ENCODE measurements at regions not wholly inside any gene's neighbourhood (a gene's known extent, or its start where the extent isn't known, plus 50 kb on each side); places are given as distances from the start of the nearest gene placed in this dataset.

DNA sequence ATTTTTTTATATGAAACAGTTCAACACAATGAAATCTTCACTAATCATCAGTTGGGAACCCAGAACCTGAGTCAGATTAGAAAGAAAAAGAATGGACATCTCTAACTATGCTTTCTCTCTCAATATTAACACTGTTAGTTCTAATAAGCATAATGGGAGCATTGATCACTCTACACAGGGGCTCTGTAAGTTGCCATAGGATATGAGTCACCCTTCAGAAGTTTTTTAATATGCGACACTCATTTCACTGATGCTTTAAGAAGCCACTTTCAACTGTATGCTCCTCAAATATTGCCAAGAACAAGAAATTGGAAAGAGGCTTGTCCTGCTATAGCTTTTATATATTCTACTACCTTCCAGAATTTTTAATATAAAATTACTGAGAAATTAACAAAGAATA, 187.0 kb downstream of the AASDH start:
- no peak for DNase-seq

DNA sequence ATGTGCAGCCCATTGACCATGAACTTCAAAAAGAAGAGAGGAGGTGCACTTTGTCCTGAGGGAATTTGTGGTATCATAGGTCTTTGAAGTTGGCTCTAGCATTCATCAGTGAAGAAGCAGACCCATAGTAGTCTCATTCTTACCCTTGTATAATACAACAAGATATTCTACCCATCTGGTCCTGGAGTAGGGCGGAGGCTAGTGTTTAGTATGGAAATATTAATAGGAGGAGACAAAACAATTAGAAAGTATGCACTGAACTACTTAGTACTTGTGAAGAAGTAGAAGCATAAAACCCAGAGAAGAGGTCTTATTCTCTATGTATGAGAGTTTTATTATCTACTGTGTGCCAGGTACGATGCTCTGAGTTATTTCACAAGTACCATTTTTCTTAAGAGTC, 189.0 kb downstream of the AASDH start:
- no peak for DNase-seq

DNA sequence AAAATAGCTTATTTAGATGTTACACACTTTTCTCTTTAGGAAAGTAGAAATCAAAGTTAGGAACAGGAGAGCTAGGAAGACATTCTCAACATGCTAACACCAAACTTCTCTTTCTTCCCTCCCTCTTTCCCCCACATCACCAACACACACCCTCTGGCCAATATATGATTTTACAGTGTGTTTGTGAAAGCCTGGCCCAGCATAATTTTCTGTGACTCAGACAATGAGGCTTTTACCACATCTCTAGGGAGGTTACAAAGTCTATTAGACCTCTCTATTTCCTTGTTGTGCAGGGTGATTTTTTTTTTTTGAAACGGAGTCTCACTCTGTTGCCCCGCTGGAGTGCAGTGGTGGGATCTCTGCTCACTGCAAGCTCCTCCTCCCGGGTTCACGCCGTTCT, 189.9 kb downstream of the AASDH start:
- DNase-seq = no peak

DNA sequence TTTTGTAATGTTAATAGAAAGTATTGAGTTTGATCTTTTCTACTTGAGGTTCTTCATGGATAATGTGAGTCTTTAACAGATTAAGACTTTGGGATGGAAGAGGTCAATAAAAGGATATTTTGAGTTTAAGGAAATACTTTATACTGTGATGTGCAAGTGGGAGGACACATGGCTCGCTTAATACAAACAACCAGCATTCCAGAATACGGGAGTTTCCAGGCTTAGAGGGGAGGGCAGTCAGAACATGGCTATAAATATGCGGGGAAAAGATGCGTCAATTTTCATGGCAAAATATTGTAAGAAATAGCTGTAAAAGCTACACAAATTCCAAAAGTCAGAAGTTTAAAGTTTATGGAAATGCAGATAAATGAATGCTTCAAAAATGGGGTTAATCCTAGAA, 192.3 kb downstream of the AASDH start:
- DNase-seq = no peak

DNA sequence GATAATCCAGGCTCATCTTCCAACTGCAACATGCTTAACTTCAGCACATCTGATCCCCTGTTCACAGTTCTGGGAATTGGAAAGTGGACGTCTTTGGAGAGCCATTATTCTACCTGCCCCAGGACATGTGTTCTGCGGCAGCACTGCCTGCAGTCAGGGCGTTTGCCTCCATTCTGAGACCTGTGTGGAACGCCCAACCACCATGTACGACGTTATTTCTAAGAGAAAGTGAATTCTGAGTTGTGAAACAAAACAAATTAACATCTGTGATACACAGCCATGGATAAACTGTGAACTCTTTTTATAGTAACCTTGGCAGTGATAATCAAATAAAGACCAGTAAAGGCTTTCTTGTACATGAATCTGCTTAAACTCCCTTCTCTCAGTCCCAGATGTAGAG, 195.8 kb downstream of the AASDH start:
- DNase-seq = no peak

DNA sequence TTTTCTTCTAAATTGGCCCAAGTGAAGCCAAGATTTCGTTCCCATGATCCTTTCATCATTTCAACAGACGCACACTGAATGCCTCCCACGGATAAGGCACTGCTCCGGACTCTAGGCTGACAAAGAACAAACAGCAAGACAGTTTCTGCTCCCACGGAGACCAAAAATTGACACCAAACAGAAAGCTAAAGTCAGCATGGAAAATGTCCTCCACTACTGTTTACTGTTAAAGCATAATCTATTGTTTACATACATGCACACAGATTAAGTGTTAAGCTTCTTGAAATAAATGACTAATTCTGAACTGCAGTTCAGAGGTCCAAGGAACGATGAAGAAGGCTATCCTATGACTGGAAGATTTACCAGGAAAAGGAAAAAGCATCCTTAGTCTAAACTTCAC, 199.6 kb downstream of the AASDH start:
- no peak for DNase-seq

DNA sequence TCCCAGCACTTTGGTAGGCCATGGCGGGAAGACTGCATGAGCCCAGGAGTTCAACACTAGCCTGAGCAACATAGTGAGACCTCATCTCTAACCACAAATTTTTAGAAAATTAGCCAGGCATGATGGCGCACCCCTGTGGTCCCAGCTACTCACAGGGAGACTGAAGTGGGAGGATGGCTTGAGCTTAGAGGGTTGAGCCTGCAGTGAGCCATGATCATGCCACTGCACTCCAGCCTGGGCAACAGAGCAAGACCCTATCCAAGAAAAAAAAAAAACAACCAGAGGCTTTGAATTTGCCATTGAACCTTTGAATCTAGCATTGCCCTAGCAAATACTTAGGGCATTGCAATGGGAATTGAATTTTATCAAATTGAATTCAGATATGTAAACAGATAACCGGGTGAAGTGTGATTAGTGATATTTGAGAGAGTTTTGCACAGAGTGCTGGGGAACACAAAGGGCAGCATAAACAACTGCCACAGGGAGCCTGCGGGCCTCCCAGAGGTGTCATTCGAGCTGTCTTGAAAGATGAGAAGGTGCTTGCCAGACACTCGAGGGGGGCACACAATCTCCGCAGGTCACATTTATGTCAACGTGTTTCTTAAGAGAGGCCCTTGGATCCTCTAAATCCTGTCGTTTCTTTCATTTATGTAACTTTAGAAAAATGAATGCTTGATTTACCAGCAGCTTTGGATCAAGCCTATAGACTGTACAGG, 200.3 kb downstream of the AASDH start:
- DNase-seq = no peak

DNA sequence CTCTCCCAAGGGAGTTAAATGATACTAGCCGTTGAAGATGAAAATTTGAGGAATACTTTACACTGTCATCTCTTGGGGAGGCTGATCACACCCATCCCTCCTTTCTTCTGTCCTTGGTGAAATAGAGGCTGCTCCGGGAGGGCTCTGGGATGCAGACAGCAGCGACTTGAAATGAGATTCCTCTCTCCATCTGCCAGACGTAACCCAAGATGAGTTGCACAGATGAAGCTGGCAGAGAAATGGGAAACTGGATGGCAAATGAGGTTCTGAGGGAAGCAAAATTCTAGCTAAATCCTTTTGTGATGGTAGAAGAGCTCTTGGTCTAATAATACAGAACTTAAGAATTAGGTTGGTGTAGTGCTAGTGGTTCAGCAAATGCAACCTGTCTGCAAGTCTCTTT, 201.4 kb downstream of the AASDH start:
- no peak for DNase-seq

DNA sequence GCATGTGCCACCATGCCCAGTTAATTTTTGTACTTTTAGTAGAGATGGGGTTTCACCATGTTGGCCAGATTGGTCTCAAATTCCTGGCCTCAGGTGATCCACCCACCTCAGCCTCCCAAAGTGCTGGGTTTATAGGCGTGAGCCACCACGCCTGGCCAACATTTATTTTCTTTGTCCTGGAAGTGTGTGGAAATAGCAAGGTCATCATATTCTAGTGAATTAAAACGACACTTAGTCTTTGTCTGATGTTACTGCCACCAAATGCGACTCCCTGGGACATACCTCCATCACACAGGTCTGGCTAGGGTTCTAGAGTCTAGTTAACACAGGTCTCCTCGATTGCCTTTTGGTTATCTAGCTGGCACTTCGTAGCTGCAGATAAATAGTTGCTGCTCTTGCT, 203.1 kb downstream of the AASDH start:
- DNase-seq = no peak

DNA sequence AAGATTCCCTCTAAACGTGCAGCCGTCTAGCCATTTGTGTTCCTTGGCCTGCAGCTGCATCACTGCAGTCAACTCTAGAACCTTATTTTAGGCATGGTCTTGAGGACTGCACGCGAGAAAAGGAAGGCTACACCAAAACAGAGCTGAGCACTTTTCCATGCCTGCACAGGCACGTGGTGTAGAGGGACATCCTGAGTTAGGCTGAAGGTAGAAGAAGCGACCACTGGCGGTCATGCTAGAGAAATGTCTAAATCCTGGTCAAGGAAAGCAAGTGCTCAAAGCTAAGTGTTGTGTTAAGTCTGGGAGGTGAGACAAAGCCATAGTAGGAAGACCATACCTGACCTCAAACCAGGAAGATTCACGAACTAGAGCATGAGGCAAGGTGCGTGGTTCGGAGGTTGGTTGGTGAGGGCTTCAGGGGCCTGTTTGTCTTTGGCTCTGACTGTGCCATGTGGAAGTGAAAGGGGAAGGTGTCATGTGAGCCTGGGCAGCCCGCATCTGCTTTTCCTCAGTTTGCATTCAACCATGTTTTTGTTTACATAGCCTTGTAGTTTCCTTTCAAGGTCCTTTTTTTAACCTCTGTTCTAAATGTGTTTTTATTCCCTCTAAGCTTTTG, 203.8 kb downstream of the AASDH start:
- no peak for DNase-seq

DNA sequence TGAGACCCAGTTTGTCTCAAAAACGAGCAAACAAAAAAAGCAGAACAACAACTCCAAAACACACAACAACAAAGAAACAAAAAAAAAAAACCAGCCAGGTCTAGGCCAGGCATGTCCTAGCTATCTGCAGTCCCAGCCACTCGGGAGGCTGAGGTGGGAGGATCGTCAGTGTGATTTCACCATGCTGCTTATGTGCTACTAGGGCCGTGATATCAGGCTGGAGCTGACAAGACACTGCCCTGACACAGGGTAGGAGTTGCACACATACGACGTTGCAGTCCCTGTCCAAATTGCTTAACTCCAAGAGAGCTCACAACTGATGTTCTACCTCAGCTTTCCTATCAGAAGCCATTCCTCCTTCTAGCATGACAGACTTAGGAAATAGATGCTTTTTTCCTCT, 204.9 kb downstream of the AASDH start:
- no peak for DNase-seq

DNA sequence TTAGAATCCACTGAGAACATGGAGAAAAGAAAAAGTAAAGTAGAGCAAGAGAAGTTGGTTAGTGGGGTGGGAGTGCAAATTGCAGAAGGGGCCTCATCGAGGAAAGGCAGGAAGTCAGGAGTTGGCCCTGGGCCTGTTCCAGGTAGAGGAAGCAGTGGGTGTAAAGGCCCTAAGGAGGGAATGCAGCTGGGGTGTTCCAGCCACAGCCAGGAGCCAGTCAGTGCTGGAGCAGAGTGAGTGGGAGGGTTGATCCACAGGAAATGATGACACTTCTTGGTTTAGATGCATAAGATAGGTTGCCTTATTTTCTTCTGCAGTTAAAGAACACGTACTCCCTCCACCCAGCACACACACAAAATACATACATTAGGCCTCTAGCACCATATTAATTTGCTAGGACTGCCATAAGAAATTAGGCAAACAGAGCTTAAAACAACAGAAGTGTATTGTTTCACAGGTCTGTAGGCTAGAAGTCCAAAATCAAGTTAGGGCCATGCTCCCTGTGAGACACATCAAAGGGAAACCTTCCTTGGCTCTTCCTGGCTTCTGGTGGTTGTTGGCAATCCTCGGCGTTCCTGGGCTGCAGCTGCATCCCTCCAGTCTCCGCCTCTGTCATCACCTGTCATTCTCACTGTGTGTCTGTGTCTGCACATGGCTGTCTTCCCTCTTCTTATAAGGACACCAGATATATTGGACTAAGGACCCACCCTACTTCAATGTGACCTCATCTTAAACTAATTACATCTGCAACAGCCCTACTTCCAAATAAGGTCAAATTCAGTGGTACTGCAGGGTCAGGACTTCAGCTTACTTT, 205.9 kb downstream of the AASDH start:
- DNase-seq = peak in 1 of 5 experiments; percentile 70

DNA sequence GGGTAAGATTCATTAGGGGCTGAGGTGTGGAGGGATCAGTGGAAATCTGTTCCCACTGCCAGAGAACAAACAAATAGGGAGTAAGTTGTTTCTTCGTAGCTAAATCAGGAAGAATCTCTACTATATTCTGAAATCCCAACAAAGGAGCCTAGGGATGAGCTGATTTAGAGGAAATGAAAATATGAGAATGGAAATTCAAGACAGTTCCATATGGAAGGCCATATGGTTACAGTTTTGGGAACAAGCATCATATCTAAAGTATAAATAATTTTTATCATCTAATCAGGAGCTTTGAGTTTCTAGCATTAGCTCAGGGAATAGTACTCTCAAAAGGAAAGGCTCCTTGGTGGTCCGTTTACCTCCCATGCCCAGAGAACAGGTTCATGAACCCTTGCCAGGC, 218.2 kb downstream of the AASDH start:
- DNase-seq = no peak

DNA sequence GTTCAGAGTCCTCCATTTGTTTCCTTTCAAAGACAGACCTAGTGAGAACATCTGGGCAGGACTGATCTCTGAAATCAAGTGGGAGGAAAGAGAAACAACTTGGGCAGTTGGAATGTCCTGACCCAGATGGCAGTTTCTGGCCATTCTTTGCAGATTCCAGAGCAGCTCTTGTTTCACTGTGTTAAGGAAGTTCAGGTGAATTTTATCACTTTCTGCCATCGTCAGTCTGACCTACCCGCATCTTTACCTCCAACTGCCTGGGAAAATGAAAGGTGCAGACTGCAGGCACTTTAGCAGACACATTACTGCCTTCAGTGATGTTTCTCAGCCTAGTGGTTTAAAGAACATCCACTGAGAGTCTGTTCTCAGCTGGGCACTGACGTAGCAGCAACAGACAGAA, 216.2 kb downstream of the CEP135 start:
- DNase-seq = no peak

DNA sequence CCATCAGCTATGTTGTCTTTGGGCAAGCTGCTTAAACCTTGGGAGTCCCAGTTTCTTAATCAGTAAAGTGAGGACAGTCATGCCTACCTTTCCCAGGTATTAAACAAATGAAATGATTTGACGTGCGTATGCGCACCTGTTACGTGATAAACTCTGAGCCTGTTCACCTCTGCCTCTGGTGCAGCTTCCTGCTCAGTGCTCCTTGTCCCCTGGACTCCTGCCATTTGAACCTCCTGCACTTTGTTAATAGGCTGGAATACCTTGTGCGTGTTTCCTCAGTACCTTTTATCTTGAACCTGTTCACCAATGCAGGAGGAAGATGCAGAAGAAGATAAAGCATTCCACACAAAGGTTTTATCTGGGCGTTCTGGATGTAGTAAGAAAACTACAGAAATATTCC, 211.9 kb downstream of the CEP135 start:
- no peak for DNase-seq

DNA sequence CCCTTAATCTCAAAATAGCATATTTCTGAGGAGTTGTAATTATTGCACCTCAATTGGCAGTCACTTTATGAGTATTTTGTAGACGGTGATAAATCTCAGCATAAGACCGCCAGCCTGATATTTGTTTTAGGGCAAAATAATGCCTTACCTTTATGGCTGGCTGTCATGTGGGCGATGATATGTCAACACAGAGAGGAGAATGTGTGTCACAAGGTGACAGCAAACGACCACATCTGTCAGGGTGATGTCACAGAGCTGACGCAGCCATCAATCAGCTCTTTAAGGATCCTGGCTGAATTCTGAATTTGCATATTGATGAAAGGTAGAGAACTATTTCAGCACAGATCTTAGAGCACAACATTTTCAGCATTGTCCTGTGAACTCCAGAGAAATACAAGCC, 209.7 kb downstream of the CEP135 start:
- peak in 1 of 5 experiments; percentile 5 for DNase-seq

DNA sequence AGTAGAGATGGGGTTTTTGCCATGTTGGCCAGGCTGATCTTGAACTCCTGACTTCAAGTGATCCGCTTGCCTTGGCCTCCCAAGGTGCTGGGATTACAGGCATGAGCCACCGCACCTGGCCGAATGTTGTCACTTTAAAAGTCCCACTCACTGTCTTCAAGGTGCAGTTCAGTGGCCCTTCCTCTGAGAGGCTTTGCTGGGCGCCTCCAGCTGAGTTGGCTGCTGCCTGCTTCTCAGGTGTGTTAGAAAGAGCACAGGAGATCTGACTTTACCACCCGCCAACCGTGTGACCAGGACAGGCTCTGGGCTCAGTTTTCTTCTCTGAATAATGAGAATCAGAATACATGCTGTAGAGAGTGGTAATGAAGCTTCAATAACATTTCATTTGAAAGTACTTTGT, 207.4 kb downstream of the CEP135 start:
- no peak for DNase-seq

DNA sequence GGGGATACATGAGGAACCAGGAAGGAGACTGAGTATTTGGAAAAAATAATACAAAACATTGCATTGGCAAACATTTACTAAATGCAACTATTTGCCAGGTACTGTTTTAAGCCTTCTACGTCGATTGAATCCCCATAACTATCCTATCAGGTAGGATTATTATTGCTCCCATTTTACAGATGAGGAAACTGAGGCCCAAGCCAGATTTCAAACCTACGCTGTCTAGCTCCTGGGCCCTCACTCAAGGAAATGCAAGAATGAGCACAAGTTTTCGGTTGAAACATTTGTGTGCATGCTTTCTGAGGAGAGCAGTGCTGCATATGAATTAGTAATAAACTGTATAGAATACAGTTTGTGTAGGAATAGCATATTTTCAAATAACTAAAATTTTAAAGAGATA, 206.7 kb downstream of the CEP135 start:
- DNase-seq = no peak

DNA sequence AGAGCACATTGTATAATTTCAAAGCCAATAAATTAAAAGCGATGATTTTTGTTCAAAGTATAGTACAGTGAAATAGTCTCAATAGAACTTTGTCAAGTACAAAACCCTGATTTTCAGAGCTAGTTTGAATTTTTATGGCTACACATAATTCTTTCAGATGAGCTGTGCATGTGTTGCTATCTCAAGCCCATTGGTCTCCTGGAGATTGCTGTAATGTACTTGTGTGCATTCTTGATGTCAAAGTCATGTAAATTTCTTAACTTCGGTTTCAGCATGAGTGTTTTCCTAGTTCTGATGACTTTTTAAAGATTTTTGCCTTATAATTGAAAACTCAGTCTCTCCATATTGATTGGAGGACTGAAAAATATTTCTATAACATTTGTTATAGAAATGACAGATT, 200.8 kb downstream of the CEP135 start:
- no peak for DNase-seq

DNA sequence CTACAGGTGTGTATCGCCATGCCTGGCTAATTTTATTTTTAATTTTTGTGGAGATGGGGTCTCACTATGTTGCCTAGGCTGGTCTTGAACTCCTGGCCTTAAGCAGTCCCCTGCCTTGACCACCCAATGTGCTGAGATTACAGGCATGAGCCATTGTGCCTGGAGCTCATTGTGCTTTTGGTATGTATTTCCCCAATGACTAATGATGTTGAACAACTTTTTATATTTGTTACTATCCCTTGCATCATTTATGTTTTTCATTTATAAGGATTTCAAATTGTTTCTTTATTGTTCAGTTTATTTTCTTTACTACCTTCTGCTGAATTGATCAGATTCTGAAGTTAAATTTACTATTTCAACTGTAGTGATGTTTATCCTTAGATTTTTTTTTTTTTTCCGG, 199.7 kb downstream of the CEP135 start:
- DNase-seq = no peak

DNA sequence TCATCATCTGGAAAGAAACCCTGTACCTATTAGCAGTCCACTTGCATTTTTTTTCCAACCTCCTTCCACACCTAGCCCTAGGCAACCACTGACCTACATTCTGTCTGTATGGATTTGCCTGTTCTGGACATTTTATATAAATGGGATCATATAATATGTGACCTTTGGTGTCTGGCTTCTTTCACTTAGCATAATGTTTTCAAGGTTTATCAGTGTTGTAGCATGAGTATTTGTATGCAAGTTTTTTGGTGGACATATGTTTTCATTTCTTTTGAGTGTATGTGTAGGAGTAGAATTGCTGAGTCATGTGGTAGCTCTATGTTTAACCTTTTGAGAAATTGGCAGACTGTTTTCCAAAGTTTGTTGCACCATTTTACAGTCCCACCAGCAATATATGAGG, 198.6 kb downstream of the CEP135 start:
- DNase-seq = no peak

DNA sequence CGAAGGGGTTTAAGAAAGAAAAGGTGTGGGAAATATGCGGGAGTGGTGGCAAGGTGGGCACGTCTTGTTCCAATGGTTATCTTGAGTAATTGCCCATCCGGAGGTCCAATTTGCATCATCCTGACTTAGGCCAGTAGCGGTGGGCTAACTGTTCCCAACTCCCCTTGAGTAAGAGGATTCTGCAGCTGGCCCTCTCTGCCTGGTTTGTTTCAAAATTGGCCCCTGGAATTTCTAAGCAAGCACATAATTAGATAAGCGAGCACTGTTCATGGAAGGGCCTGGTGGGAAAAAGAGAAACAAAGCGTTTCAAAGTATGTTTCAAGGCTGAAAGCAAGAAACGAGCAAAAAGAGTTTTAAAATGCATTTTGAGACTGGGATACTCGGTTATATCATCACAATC, 198.2 kb downstream of the CEP135 start:
- no peak for DNase-seq

DNA sequence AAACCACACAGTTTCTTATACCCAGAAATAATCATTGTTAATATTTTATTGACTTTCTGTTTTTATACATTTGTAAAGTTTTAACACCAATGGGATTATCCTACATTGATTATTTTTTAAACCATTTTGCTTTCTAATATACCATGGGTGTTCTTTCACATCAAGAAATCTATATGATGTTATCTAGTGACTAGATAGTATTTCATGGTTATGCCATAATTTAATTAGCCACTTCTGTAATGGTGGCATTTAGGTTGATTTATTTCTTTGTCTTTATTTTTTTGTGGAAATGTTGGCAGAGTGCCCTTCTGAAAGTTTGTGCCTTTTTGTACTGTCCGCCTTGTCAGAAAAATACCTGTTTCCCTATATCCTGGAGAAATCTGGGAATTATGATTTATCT, 193.3 kb downstream of the CEP135 start:
- DNase-seq = no peak

DNA sequence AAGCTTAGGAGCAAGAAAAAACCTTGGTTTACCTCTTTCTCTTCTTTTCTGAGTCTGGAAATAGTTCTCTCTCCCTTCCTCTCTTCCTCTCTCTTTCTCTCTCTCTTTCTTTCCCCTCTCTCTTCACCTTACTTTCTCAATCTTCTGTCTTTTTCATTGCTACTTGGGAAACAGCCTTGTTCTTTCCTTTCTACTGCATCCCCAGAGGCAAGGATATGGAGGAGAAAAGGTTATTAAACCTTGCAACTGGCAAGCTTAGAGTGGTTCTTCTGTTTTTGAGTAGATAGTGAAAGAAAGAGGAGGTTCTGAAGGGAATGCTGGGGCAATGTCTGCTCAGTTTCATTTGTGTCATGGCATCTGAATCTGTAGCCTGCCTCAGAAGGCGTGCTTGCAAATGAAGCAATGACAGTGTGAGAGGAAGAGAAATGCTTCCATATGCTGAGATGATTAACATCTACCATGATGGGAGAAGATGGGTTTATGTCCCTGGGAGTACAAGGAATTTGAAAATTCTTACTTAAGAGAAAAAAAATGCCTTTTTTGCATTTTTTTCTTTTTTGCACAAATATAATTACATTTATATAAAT, 190.6 kb downstream of the CEP135 start:
- no peak for DNase-seq
